ENCODE measurements at regions not wholly inside any gene's neighbourhood (a gene's known extent, or its start where the extent isn't known, plus 50 kb on each side); places are given as distances from the start of the nearest gene placed in this dataset.
"Not testable (repeated sequence)": the region's sequence is repeated elsewhere in the genome, so short reads cannot be mapped to it uniquely, and the experiment has no call there.

- no peak for DNase-seq (ENCODE audit: low read depth in 4 of 4, low spot score in 3 of 4)
Observed at GRCh38 chr2:210954386-210954907, 398.0 kb downstream of the CPS1 start.

- no peak for DNase-seq (ENCODE audit: low read depth in 4 of 4, low spot score in 3 of 4)
Observed at GRCh38 chr2:210955591-210955990, 399.2 kb downstream of the CPS1 start.

GRCh38 chr2:210956101-210956500 lies 399.7 kb downstream of the CPS1 start:
- DNase-seq (ENCODE audit: low read depth in 4 of 4, low spot score in 3 of 4), result no peak

- DNase-seq (ENCODE audit: low read depth in 4 of 4, low spot score in 3 of 4), result peak in 1 of 4 donors; percentile 1
Observed at GRCh38 chr2:210961249-210961648, 404.9 kb downstream of the CPS1 start.

GRCh38 chr2:210963386-210963785 lies 407.0 kb downstream of the CPS1 start:
- DNase-seq (ENCODE audit: low read depth in 4 of 4, low spot score in 3 of 4), result no peak

GRCh38 chr2:210964141-210964764 lies 407.9 kb downstream of the CPS1 start:
- DNase-seq (ENCODE audit: low read depth in 4 of 4, low spot score in 3 of 4), result no peak

- DNase-seq (ENCODE audit: low read depth in 4 of 4, low spot score in 3 of 4), result no peak
Observed at GRCh38 chr2:210965472-210965871, 409.1 kb downstream of the CPS1 start.

GRCh38 chr2:210966330-210966729 lies 409.9 kb downstream of the CPS1 start:
- no peak for DNase-seq (ENCODE audit: low read depth in 4 of 4, low spot score in 3 of 4)

- DNase-seq (ENCODE audit: low read depth in 4 of 4, low spot score in 3 of 4), result no peak
Observed at GRCh38 chr2:210971431-210971830, 415.0 kb downstream of the CPS1 start.

- not testable (repeated sequence) for DNase-seq (ENCODE audit: low read depth in 4 of 4, low spot score in 3 of 4)
Observed at GRCh38 chr2:210986806-210987205, 430.4 kb downstream of the CPS1 start.

- DNase-seq (ENCODE audit: low read depth in 4 of 4, low spot score in 3 of 4), result no peak
Observed at GRCh38 chr2:210991107-210991506, 434.7 kb downstream of the CPS1 start.

GRCh38 chr2:210994104-210994503 lies 437.7 kb downstream of the CPS1 start:
- DNase-seq (ENCODE audit: low read depth in 4 of 4, low spot score in 3 of 4), result no peak

GRCh38 chr2:210997373-210997772 lies 441.0 kb downstream of the CPS1 start:
- DNase-seq (ENCODE audit: low read depth in 4 of 4, low spot score in 3 of 4), result no peak

GRCh38 chr2:210998334-210998733 lies 441.9 kb downstream of the CPS1 start:
- no peak for DNase-seq (ENCODE audit: low read depth in 4 of 4, low spot score in 3 of 4)

- no peak for DNase-seq (ENCODE audit: low read depth in 4 of 4, low spot score in 3 of 4)
Observed at GRCh38 chr2:211014376-211014775, 458.0 kb downstream of the CPS1 start.

GRCh38 chr2:211014906-211015305 lies 458.5 kb downstream of the CPS1 start:
- DNase-seq (ENCODE audit: low read depth in 4 of 4, low spot score in 3 of 4), result no peak

- not testable (repeated sequence) for DNase-seq (ENCODE audit: low read depth in 4 of 4, low spot score in 3 of 4)
Observed at GRCh38 chr2:211025089-211025488, 468.7 kb downstream of the CPS1 start.

GRCh38 chr2:211026109-211026508 lies 469.7 kb downstream of the CPS1 start:
- no peak for DNase-seq (ENCODE audit: low read depth in 4 of 4, low spot score in 3 of 4)

GRCh38 chr2:211027976-211028375 lies 471.6 kb downstream of the CPS1 start:
- DNase-seq (ENCODE audit: low read depth in 4 of 4, low spot score in 3 of 4), result no peak

GRCh38 chr2:211033765-211034164 lies 477.4 kb downstream of the CPS1 start:
- DNase-seq (ENCODE audit: low read depth in 4 of 4, low spot score in 3 of 4), result no peak

- DNase-seq (ENCODE audit: low read depth in 4 of 4, low spot score in 3 of 4), result peak in 1 of 4 donors; percentile 15
Observed at GRCh38 chr2:211035548-211036185, 479.3 kb downstream of the CPS1 start.

GRCh38 chr2:211045025-211045424 lies 488.6 kb downstream of the CPS1 start:
- no peak for DNase-seq (ENCODE audit: low read depth in 4 of 4, low spot score in 3 of 4)

Measured in left renal pelvis (tissue), 4 donors.